ENCODE measurements at regions not wholly inside any gene's neighbourhood (a gene's known extent, or its start where the extent isn't known, plus 50 kb on each side); places are given as distances from the start of the nearest gene placed in this dataset.

DNA sequence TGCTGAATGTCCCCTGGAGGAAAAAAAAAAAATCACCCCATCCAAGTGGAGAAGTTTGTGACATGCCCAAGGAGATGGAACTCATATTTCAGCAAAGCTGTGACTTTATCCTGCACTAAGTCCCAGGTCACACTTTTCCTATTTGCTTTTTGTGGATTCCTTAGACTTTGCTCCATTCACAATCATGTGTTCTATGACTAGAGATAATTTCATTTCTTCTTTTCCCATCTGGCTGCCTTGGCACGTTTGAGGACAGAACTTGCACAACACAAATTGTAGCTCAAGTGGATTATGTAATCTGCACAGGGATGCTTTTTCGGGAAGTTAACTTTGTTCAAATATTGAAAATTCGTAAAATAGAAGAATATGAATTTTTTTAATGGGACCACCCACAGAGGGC, 100.7 kb upstream of the PTPN1 start:
- no peak for TF ChIP-seq POLR2A (IDR thresholded peaks at IDR 0.05)
- TF ChIP-seq, protein P1, sequence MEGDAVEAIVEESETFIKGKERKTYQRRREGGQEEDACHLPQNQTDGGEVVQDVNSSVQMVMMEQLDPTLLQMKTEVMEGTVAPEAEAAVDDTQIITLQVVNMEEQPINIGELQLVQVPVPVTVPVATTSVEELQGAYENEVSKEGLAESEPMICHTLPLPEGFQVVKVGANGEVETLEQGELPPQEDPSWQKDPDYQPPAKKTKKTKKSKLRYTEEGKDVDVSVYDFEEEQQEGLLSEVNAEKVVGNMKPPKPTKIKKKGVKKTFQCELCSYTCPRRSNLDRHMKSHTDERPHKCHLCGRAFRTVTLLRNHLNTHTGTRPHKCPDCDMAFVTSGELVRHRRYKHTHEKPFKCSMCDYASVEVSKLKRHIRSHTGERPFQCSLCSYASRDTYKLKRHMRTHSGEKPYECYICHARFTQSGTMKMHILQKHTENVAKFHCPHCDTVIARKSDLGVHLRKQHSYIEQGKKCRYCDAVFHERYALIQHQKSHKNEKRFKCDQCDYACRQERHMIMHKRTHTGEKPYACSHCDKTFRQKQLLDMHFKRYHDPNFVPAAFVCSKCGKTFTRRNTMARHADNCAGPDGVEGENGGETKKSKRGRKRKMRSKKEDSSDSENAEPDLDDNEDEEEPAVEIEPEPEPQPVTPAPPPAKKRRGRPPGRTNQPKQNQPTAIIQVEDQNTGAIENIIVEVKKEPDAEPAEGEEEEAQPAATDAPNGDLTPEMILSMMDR (IDR thresholded peaks at IDR 0.05), result no peak

Data from adrenal gland (tissue), 5 donors.